BLaER1 (cell line): ENCODE measurements at regions not wholly inside any gene's neighbourhood (a gene's known extent, or its start where the extent isn't known, plus 50 kb on each side); places are given as distances from the start of the nearest gene placed in this dataset.

Experiments
- H3K27ac ChIP-seq: shearing (Covaris generic); formaldehyde crosslinking; 2 replicates; pipeline ENCODE4 v1.8.1; 2022
- H3K27me3 ChIP-seq: shearing (Covaris generic); formaldehyde crosslinking; 2 replicates; pipeline ENCODE4 v1.8.1; 2022
- H3K36me3 ChIP-seq: shearing (Covaris generic); formaldehyde crosslinking; 2 replicates; pipeline ENCODE4 v1.8.1; 2022
- H3K4me1 ChIP-seq: shearing (Covaris generic); formaldehyde crosslinking; 2 replicates; pipeline ENCODE4 v1.8.1; 2022
- H3K4me2 ChIP-seq: shearing (Covaris generic); formaldehyde crosslinking; 2 replicates; pipeline ENCODE4 v1.8.1; 2022
- H3K4me3 ChIP-seq: shearing (Covaris generic); formaldehyde crosslinking; 2 replicates; pipeline ENCODE4 v1.8.1; 2022
- H3K9ac ChIP-seq: shearing (Covaris generic); formaldehyde crosslinking; 2 replicates; pipeline ENCODE4 v1.8.1; 2022
- H3K9me3 ChIP-seq: shearing (Covaris generic); formaldehyde crosslinking; 2 replicates; pipeline ENCODE4 v1.8.1; 2022
- H4K20me1 ChIP-seq: shearing (Covaris generic); formaldehyde crosslinking; 2 replicates; pipeline ENCODE4 v1.8.1; 2022
- Cebpa-rat ChIP-seq: shearing (Covaris generic); IDR thresholded peaks from 2 replicates; pipeline ENCODE4 v1.8.1; 2022

DNA sequence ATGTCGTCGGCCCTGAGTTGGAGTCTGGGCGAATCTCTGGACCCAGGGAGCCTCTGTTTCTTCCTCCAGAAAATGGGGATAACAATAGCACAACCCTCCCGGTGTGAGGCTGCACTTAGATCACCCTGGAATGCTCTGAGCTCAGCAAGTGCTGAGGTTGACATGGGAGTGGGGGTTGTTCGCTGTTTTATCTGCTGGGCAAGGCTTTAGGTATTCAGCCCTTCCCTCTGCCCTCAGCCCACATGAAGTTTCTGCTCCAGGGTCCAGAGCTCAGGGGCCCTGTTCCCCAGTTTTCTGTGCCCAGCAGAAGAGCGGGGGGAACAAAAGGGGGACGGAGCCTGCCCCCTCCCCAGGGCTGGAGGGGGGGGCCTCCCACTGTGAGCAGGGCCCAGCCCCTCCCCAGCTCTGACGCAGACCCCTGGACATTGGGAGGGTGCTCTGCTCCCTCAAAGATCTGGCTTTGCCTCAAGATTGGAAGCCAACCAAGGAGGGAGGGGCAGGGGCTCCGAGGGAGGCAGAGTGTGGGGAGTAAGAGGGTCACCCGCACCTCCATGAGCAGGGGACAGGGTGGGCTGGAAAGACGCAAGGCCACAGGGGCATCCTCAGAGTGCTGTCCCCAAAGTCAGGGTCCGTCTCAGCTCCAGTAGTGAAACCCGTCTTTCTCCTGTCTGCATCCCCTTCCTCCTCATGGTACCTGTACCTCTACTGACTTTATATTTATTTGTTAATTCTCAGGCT lies 215.6 kb downstream of the C9orf50 start:
- no peak overlapping the region for H3K4me3 ChIP-seq
- H4K20me1 ChIP-seq = no peaks in the 10 kb centered on the region
- H3K9ac ChIP-seq = peak overlapping the region; percentile 2; the same call in 1 of the 2 replicates
- no peaks in the 10 kb centered on the region for H3K36me3 ChIP-seq
- H3K9me3 ChIP-seq = peaks cover 6% of the 10 kb centered on the region
- peak overlapping the region; percentile 92 for H3K27ac ChIP-seq
- TF ChIP-seq Cebpa-rat = no peak
- H3K4me2 ChIP-seq = peak overlapping the region; percentile 97
- H3K27me3 ChIP-seq = no peaks in the 10 kb centered on the region
- H3K4me1 ChIP-seq = peaks cover 94% of the 10 kb centered on the region

GRCh38 chr9:129404621-129405020 lies 216.3 kb downstream of the C9orf50 start:
- H3K4me3 ChIP-seq = no peak overlapping the region
- peak overlapping the region; percentile 80; the same call in 1 of the 2 replicates for H3K9ac ChIP-seq
- H3K4me2 ChIP-seq = peak overlapping the region; percentile 97
- TF ChIP-seq Cebpa-rat = no peak
- H4K20me1 ChIP-seq = no peaks in the 10 kb centered on the region
- H3K36me3 ChIP-seq = no peaks in the 10 kb centered on the region
- H3K4me1 ChIP-seq = peaks cover 96% of the 10 kb centered on the region
- no peaks in the 10 kb centered on the region for H3K27me3 ChIP-seq
- no peaks in the 10 kb centered on the region for H3K9me3 ChIP-seq
- peak overlapping the region; percentile 92 for H3K27ac ChIP-seq

DNA sequence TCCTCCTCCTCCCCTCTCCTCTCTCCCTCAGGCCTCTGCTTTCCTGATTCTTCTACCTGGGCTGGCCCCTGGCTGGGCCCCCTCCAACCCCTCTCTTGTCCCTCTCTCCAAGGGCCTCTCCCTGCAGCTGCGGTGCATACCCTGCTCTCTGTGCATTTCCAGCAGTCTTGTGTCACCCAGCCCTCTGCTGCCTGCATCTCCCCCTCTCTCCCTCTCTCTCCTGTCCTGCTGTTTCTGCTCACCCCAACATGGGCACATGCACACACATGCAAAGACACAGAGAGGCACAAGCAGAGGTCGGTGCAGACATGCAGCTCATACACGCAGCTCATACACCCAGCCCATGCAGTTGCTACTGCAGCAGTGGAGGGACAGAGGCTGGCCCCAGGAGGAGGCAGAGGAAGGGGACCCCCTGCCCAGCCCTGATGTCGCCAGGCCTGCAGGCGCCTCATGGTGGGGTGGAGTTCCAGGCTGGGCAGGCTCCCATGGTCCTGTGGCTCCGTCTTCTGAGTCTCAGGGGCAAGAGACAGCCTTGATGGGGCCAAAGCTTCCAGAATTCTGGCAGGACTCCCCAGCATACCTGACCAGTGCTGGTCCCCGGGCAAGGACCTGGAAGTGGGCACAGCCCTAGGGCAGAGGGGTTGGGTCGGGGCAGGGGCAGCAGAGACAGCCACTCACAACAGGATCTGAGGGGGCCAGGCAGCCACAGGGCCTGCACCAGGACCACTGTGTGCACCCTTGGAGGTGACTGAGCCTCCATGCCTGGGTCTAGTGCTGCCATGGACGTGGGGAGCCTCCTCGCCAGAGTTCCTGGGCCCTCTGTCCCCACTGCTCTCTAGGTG lies 216.9 kb downstream of the C9orf50 start:
- Histone ChIP-seq H4K20me1 (no peaks in the 10 kb centered on the region), H3K4me3 (no peak overlapping the region), H3K4me2 (peak overlapping the region; percentile 97), H3K9me3 (no peaks in the 10 kb centered on the region), H3K4me1 (peaks cover 96% of the 10 kb centered on the region), H3K36me3 (no peaks in the 10 kb centered on the region), H3K27me3 (no peaks in the 10 kb centered on the region), H3K9ac (peak overlapping the region; percentile 80), H3K27ac (peak overlapping the region; percentile 92)
- TF ChIP-seq Cebpa-rat = no peak

- H3K4me1 ChIP-seq = peaks cover 96% of the 10 kb centered on the region
- H4K20me1 ChIP-seq = no peaks in the 10 kb centered on the region
- peak overlapping the region; percentile 80 for H3K9ac ChIP-seq
- H3K9me3 ChIP-seq = no peaks in the 10 kb centered on the region
- peak overlapping the region; percentile 97 for H3K4me2 ChIP-seq
- no peaks in the 10 kb centered on the region for H3K27me3 ChIP-seq
- H3K27ac ChIP-seq = peak overlapping the region; percentile 92
- 0 out of 2 replicates have a peak overlapping the region, but pooled peaks have one; percentile 25 for H3K4me3 ChIP-seq
- TF ChIP-seq Cebpa-rat = no peak
- H3K36me3 ChIP-seq = no peaks in the 10 kb centered on the region
These were observed 217.7 kb downstream of the C9orf50 start for GRCh38 chr9:129402931-129403778.

DNA sequence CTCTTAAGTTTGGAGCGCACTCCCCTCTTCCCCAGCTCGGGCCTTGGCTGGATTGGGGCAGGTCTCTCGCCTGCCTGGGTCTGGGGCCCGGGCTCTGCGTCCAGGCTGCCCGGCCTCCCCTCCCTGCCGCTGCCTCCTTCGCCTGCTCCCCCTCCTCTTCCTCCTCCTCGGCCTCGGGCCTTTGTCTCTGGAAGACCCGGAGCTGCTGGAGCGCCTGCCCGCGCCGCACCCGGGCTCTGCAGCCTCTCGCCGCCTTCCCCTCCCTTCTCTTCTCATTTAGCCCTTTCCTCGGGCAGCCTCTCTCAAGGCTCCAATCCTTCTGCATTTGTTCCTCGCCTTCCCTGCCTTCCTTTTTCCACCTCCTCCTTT lies 218.5 kb downstream of the C9orf50 start:
- no peak for TF ChIP-seq Cebpa-rat
- peak overlapping the region; percentile 92 for H3K27ac ChIP-seq
- H4K20me1 ChIP-seq = no peaks in the 10 kb centered on the region
- H3K36me3 ChIP-seq = no peaks in the 10 kb centered on the region
- H3K9me3 ChIP-seq = no peaks in the 10 kb centered on the region
- peak overlapping the region; percentile 97 for H3K4me2 ChIP-seq
- no peaks in the 10 kb centered on the region for H3K27me3 ChIP-seq
- peak overlapping the region; percentile 56 for H3K4me3 ChIP-seq
- peak overlapping the region; percentile 80 for H3K9ac ChIP-seq
- H3K4me1 ChIP-seq = peaks cover 93% of the 10 kb centered on the region

- Histone ChIP-seq H3K27me3 (no peaks in the 10 kb centered on the region), H3K36me3 (no peaks in the 10 kb centered on the region), H3K9ac (peak overlapping the region; percentile 80), H3K27ac (peak overlapping the region; percentile 92), H3K4me3 (peak overlapping the region; percentile 56), H4K20me1 (no peaks in the 10 kb centered on the region), H3K4me2 (peak overlapping the region; percentile 97), H3K9me3 (no peaks in the 10 kb centered on the region), H3K4me1 (peaks cover 87% of the 10 kb centered on the region)
- no peak for TF ChIP-seq Cebpa-rat
These were observed 219.1 kb downstream of the C9orf50 start for GRCh38 chr9:129401623-129402370.

- no peak for TF ChIP-seq Cebpa-rat
- Histone ChIP-seq H3K9me3 (no peaks in the 10 kb centered on the region), H3K4me2 (peak overlapping the region; percentile 90), H4K20me1 (no peaks in the 10 kb centered on the region), H3K27me3 (no peaks in the 10 kb centered on the region), H3K4me1 (peaks cover 80% of the 10 kb centered on the region), H3K36me3 (no peaks in the 10 kb centered on the region), H3K27ac (peak overlapping the region; percentile 59), H3K4me3 (no peak overlapping the region), H3K9ac (peak overlapping the region; percentile 65)
These were observed 219.8 kb downstream of the C9orf50 start for GRCh38 chr9:129400971-129401622.

DNA sequence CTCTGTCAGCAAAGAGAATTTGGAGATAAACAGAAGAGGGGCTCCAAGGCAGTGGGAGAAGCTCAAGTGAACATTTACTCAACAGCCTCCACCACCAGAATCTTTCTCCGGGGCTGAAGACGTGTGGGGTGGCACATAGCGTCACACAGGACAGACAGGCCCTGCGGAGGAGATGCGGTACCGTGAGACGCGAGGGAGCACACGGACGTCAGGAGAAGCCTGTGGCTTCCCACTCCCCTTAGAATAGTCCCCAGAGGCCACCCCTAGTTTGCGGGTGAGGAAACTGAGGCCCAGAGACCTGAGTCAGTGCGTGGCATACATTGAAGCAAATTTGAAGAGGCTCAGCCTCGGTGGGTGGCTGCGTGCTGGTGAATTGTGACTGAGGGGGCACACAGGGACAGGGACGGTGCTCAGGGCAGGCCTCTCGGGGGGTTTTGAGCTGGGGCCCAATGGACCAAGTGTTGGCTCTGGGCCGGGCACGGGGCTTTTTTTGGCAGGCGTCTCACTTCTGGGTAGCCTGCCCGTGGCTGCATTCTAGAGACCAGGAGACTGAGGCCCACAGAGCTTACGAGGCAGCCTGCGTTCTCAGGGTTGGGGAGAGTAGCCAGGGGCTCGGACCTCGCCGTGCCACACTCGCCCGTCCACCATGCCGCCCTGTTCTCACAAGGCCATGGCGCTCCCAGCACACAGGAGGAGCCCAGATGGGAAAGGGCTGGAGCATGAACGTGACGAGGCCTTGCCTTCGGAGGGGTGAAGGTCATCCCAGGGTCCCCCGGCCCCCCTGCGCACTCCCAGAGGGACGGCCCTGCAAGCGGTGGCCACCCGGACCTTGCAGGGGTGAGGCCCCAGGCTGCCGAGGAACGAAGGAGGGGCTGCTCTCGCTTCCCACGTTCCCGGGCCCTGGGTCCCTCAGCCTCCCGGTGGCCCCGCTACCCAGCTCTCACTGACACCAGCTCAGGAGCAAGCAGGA lies 220.6 kb downstream of the C9orf50 start:
- Histone ChIP-seq H3K27ac (peak overlapping the region; percentile 59), H4K20me1 (no peaks in the 10 kb centered on the region)

More for the DNA sequence above, 220.6 kb downstream of the C9orf50 start:
- Histone ChIP-seq H3K9me3 (no peaks in the 10 kb centered on the region), H3K36me3 (no peaks in the 10 kb centered on the region), H3K4me1 (peaks cover 72% of the 10 kb centered on the region), H3K4me3 (no peak overlapping the region), H3K4me2 (peak overlapping the region; percentile 90), H3K9ac (peak overlapping the region; percentile 65), H3K27me3 (no peaks in the 10 kb centered on the region)
- TF ChIP-seq Cebpa-rat = no peak
